ENCODE measurements at regions not wholly inside any gene's neighbourhood (a gene's known extent, or its start where the extent isn't known, plus 50 kb on each side); places are given as distances from the start of the nearest gene placed in this dataset.

DNA sequence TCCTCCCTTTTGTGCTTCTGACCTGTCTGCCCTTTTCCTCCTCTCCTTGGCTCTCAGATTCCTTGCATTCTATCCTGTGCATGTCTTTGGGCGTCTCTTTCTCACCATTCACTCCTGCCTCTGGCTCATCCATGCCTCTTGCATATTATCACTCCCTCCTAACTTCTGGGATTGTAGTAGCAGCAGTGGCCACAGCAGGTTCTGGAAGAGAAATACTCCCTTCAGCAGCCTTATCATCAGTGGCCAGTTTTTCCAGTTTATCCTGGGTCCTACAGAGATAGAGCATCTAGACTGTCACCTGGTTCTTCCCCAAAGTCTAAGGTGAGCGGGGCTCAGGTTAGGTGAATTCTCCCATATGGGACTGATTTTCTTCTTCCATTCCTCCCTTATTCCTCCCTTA, 354.0 kb upstream of the CCL2 start:
- TF ChIP-seq, protein P1, sequence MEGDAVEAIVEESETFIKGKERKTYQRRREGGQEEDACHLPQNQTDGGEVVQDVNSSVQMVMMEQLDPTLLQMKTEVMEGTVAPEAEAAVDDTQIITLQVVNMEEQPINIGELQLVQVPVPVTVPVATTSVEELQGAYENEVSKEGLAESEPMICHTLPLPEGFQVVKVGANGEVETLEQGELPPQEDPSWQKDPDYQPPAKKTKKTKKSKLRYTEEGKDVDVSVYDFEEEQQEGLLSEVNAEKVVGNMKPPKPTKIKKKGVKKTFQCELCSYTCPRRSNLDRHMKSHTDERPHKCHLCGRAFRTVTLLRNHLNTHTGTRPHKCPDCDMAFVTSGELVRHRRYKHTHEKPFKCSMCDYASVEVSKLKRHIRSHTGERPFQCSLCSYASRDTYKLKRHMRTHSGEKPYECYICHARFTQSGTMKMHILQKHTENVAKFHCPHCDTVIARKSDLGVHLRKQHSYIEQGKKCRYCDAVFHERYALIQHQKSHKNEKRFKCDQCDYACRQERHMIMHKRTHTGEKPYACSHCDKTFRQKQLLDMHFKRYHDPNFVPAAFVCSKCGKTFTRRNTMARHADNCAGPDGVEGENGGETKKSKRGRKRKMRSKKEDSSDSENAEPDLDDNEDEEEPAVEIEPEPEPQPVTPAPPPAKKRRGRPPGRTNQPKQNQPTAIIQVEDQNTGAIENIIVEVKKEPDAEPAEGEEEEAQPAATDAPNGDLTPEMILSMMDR (IDR thresholded peaks at IDR 0.05 in 2 of 3, conservative IDR thresholded peaks at IDR 0.05 in 1 of 3; ENCODE audit: control insufficient read depth in 2 of 3, extremely low read depth in 1 of 3, insufficient read depth in 1 of 3, low read depth in 3 of 3, low read length in 3 of 3): no peak
- no peak for TF ChIP-seq MTA3 (IDR thresholded peaks at IDR 0.05; ENCODE audit: borderline replicate concordance, low read length)
- TF ChIP-seq JUND (IDR thresholded peaks at IDR 0.05; ENCODE audit: low read depth, low read length): no peak
- no peak for TF ChIP-seq HDAC2 (IDR thresholded peaks at IDR 0.05)
- no peak for TF ChIP-seq NFIC (IDR thresholded peaks at IDR 0.05; ENCODE audit: low read depth, low read length)
- no peak for TF ChIP-seq CBX5 (IDR thresholded peaks at IDR 0.05; ENCODE audit: low read depth)
- TF ChIP-seq EP300 (IDR thresholded peaks at IDR 0.05; ENCODE audit: borderline replicate concordance in 1 of 2, control insufficient read depth in 1 of 2, low read depth in 2 of 2, low read length in 2 of 2): no peak
- no peak for TF ChIP-seq TBL1XR1 (IDR thresholded peaks at IDR 0.05; ENCODE audit: low read depth, low read length)
- TF ChIP-seq SIX5 (IDR thresholded peaks at IDR 0.05; ENCODE audit: low read depth, low read length, severe bottlenecking): no peak
- TF ChIP-seq, protein P2, sequence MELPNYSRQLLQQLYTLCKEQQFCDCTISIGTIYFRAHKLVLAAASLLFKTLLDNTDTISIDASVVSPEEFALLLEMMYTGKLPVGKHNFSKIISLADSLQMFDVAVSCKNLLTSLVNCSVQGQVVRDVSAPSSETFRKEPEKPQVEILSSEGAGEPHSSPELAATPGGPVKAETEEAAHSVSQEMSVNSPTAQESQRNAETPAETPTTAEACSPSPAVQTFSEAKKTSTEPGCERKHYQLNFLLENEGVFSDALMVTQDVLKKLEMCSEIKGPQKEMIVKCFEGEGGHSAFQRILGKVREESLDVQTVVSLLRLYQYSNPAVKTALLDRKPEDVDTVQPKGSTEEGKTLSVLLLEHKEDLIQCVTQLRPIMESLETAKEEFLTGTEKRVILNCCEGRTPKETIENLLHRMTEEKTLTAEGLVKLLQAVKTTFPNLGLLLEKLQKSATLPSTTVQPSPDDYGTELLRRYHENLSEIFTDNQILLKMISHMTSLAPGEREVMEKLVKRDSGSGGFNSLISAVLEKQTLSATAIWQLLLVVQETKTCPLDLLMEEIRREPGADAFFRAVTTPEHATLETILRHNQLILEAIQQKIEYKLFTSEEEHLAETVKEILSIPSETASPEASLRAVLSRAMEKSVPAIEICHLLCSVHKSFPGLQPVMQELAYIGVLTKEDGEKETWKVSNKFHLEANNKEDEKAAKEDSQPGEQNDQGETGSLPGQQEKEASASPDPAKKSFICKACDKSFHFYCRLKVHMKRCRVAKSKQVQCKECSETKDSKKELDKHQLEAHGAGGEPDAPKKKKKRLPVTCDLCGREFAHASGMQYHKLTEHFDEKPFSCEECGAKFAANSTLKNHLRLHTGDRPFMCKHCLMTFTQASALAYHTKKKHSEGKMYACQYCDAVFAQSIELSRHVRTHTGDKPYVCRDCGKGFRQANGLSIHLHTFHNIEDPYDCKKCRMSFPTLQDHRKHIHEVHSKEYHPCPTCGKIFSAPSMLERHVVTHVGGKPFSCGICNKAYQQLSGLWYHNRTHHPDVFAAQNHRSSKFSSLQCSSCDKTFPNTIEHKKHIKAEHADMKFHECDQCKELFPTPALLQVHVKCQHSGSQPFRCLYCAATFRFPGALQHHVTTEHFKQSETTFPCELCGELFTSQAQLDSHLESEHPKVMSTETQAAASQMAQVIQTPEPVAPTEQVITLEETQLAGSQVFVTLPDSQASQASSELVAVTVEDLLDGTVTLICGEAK (IDR thresholded peaks at IDR 0.05; ENCODE audit: borderline replicate concordance): no peak
- TF ChIP-seq, protein P3, sequence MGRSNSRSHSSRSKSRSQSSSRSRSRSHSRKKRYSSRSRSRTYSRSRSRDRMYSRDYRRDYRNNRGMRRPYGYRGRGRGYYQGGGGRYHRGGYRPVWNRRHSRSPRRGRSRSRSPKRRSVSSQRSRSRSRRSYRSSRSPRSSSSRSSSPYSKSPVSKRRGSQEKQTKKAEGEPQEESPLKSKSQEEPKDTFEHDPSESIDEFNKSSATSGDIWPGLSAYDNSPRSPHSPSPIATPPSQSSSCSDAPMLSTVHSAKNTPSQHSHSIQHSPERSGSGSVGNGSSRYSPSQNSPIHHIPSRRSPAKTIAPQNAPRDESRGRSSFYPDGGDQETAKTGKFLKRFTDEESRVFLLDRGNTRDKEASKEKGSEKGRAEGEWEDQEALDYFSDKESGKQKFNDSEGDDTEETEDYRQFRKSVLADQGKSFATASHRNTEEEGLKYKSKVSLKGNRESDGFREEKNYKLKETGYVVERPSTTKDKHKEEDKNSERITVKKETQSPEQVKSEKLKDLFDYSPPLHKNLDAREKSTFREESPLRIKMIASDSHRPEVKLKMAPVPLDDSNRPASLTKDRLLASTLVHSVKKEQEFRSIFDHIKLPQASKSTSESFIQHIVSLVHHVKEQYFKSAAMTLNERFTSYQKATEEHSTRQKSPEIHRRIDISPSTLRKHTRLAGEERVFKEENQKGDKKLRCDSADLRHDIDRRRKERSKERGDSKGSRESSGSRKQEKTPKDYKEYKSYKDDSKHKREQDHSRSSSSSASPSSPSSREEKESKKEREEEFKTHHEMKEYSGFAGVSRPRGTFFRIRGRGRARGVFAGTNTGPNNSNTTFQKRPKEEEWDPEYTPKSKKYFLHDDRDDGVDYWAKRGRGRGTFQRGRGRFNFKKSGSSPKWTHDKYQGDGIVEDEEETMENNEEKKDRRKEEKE (IDR thresholded peaks at IDR 0.05): no peak
- TF ChIP-seq RAD21 (IDR thresholded peaks at IDR 0.05; ENCODE audit: insufficient read depth, low read depth, low read length): no peak

Data from GM12878 (cell line).